ENCODE measurements at regions not wholly inside any gene's neighbourhood (a gene's known extent, or its start where the extent isn't known, plus 50 kb on each side); places are given as distances from the start of the nearest gene placed in this dataset.
"Not testable (repeated sequence)": the region's sequence is repeated elsewhere in the genome, so short reads cannot be mapped to it uniquely, and the experiment has no call there.

DNA sequence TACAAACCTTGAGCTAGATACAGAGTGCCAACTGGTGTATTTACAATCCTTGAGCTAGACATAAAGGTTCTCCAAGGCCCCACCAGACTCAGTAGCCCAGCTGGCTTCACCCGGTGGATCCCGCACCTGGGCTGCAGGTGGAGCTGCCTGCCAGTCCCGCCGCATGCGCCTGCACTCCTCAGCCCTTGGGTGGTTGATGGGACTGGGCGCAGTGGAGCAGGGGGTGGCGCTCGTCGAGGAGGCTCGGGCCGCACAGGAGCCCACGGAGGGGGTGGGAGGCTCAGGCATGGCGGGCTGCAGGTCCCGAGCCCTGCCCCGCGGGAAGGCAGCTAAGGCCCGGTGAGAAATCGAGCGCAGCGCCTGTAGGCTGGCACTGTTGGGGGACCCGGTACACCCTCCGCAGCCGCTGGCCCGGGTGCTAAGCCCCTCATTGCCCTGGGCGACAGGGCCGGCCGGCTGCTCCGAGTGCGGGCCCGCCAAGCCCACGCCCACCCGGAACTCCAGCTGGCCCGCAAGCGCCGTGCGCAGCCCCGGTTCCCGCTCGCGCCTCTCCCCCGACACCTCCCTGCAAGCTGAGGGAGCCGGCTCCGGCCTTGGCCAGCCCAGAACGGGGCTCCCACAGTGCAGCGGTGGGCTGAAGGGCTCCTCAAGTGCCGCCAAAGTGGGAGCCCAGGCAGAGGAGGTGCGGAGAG is 116.5 kb upstream of the NEIL3 start:
- TF ChIP-seq, protein P1, sequence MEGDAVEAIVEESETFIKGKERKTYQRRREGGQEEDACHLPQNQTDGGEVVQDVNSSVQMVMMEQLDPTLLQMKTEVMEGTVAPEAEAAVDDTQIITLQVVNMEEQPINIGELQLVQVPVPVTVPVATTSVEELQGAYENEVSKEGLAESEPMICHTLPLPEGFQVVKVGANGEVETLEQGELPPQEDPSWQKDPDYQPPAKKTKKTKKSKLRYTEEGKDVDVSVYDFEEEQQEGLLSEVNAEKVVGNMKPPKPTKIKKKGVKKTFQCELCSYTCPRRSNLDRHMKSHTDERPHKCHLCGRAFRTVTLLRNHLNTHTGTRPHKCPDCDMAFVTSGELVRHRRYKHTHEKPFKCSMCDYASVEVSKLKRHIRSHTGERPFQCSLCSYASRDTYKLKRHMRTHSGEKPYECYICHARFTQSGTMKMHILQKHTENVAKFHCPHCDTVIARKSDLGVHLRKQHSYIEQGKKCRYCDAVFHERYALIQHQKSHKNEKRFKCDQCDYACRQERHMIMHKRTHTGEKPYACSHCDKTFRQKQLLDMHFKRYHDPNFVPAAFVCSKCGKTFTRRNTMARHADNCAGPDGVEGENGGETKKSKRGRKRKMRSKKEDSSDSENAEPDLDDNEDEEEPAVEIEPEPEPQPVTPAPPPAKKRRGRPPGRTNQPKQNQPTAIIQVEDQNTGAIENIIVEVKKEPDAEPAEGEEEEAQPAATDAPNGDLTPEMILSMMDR (IDR thresholded peaks at IDR 0.05): not testable (repeated sequence)
- TF ChIP-seq POLR2A (IDR thresholded peaks at IDR 0.05): not testable (repeated sequence)
